GM12873 (cell line): ENCODE measurements at regions not wholly inside any gene's neighbourhood (a gene's known extent, or its start where the extent isn't known, plus 50 kb on each side); places are given as distances from the start of the nearest gene placed in this dataset.

Experiments used
- CTCF ChIP-seq: IDR thresholded peaks from 2 replicates; pipeline ENCODE4 v1.5.1; 2012; ENCODE audit warnings: low read depth, mild to moderate bottlenecking, moderate library complexity, low read length, control low read depth; ENCODE audit not compliant: insufficient read depth; ENCODE audit errors: missing control alignments

DNA sequence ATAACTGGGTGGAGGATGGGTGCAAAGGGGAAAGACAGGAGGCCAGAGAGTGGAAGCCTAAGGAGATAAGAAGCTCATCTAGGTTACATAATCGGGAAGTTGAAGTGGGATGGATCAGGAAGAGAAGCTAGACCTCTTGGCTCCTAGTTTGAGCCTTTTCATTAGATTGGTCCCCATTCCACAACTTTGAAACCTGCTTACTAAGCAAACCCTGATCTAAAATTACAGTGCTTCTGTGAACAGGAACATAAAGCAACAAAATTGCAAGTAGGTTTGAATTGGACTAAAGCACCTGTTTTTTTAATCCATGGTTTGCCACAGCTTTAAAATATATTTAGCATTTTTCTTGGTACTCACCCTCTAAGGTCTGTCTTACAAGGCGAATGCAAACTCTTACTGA, 80.4 kb upstream of the EED start:
- TF ChIP-seq CTCF, result no peak

DNA sequence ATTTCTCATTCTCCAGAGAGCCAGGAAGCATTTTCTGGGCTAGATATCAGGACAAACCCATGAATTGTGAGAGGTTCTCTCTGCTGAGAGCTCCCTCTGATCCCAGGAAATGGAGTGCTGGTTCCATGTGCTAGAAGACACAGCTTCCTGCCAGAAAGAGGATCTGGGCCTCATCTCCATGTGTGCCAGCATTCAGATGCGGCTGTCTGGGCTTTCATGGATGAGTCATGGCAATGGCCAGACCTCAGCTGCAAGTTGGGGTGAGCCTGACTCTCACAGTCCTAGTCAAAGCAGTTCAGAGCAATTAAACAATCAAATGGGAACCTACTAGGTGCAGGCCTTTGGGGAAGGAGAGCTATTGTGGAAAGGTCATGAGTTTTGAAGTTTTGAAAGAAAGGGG, 82.3 kb upstream of the EED start:
- no peak for TF ChIP-seq CTCF

GRCh38 chr11:86161837-86162236, 82.7 kb upstream of the EED start:
- no peak for TF ChIP-seq CTCF

GRCh38 chr11:86161336-86161735, 83.2 kb upstream of the EED start:
- TF ChIP-seq CTCF, result no peak

GRCh38 chr11:86160541-86161149, 83.9 kb upstream of the EED start:
- no peak for TF ChIP-seq CTCF

DNA sequence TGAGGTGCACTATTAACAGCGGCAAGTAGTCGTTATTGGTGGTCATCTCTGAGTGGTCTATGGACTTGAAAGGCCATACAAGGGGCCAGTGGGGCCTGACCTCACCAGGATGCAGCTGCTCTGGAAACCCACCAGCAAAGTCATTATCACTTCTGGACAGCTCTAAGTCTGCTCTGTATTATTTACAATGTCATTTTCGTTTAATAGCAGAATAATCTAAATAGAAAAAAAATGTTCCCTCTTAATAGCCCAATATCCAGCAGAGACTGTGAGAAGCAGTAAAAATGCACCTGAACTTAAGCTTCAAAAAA, 85.0 kb upstream of the EED start:
- no peak for TF ChIP-seq CTCF

DNA sequence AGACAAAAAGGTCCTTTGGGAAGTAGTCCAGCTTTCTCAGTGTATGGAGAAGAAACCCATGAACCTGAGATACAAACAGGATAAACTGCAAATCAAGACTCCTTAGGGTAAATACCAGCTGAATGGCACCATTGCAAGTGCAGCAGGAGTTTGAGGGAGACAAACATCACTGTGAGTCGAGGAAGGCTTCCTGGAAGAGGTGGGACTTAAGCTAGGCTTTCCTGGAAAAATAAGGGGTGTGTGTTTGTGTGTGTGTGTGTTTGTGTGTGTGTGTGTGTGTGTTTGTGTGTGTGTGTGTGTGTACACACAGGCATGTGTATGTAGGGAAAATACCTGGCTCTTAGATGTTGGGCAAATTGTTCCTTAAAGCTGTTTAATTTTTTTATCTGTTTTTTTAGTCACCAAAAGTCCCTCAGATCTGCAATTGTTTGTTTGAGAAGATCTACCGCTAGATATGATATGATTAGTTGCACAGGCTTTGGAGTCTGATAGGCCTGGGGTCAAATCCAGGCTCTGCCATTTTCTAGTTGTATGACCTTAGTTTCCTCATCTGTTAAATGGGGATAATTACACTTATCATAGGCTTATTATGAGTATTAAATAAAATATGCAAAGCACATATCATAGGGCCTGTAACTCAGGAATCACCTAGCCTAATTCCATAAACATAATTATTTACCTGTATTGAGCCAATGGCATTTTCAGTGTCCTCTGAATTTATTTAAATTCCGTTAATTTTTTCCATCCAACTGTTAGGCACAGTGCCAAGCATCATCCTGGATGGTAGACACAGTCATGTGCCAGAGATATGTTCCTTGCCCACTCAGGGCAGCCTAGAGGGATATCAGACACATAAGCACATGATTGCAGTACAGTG, 85.6 kb upstream of the EED start:
- no peak for TF ChIP-seq CTCF
